GM10248 (cell line): ENCODE measurements at regions not wholly inside any gene's neighbourhood (a gene's known extent, or its start where the extent isn't known, plus 50 kb on each side); places are given as distances from the start of the nearest gene placed in this dataset.

ENCODE experiments used
- CTCF ChIA-PET: fragments of 300-600 bp; sonication (Branson Sonifier 250); formaldehyde crosslinking; extraction: SDS; loops from one replicate; lab custom pipeline; 2021; ENCODE audit warnings: antibody characterized with exemption; lab: Yijun Ruan, JAX
- POLR2A ChIA-PET: fragments of 350-650 bp; sonication (Branson Sonifier 250); formaldehyde crosslinking; extraction: SDS; loops from one replicate; lab custom pipeline; 2020; ENCODE audit warnings: antibody characterized with exemption; lab: Yijun Ruan, JAX
- DNase-seq: peaks from one replicate; pipeline ENCODE4 v3.0.0; 2012; ENCODE audit errors: extremely low spot score
- CTCF ChIP-seq: IDR thresholded peaks from 2 replicates; pipeline ENCODE4 v1.5.1; 2012; ENCODE audit warnings: mild to moderate bottlenecking, low read depth; ENCODE audit errors: extremely low read depth, missing control alignments, control extremely low read depth

- DNase-seq, result no peak
- TF ChIP-seq CTCF, result no peak
- CTCF ChIA-PET, result no interaction called here
- POLR2A ChIA-PET, result no interaction called here
Measured at GRCh38 chr22:49470741-49471503, 356.8 kb downstream of the BRD1 start.

- DNase-seq, result no peak
- CTCF ChIA-PET, result no interaction called here
- no peak for TF ChIP-seq CTCF
- POLR2A ChIA-PET, result no interaction called here
Measured at GRCh38 chr22:49469896-49470740, 357.6 kb downstream of the BRD1 start.

GRCh38 chr22:49468487-49469198, 359.0 kb downstream of the BRD1 start:
- CTCF ChIA-PET, result no interaction called here
- DNase-seq, result no peak
- POLR2A ChIA-PET, result no interaction called here
- TF ChIP-seq CTCF, result no peak

- ChIA-PET CTCF (interaction anchor here (2.0 kb wide), 1 partner anchor 10 kb away, joined by 5 read pairs; no protein-coding TSS in a partner anchor), POLR2A (no interaction called here)
- no peak for DNase-seq
- TF ChIP-seq CTCF, result no peak
Measured at GRCh38 chr22:49466878-49467595, 360.6 kb downstream of the BRD1 start.

- DNase-seq, result no peak
- CTCF ChIA-PET, result no interaction called here
- POLR2A ChIA-PET, result no interaction called here
- no peak for TF ChIP-seq CTCF
Measured at GRCh38 chr22:49464037-49464436, 363.6 kb downstream of the BRD1 start.

- ChIA-PET CTCF (no interaction called here), POLR2A (no interaction called here)
- DNase-seq, result no peak
- TF ChIP-seq CTCF, result no peak
Measured at GRCh38 chr22:49462795-49463194, 364.9 kb downstream of the BRD1 start.
